ENCODE measurements at regions not wholly inside any gene's neighbourhood (a gene's known extent, or its start where the extent isn't known, plus 50 kb on each side); places are given as distances from the start of the nearest gene placed in this dataset.

DNA sequence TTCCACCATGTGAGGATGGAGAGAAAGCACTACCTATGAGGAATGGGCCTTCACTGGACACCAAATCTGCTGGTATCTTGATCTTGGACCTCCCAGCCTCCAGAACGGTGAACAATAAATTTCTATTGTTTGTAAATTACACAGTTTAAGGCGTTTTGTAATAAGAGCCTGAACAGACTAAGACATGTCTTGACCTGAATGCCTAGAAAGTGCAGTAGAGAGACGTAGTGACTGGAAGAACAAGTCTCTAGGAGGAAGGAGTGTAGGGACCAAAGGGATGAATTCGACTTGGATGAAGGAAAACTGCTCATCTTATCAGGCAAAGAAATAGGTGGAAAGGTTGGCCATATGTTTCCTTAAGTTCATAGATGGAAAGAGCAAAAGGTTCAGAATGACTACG, 309.8 kb upstream of the RGMB start:
- Histone ChIP-seq H3K27me3 (no peaks in the 10 kb centered on the region), H3K27ac (no peak overlapping the region), H3K36me3 (no peaks in the 10 kb centered on the region), H3K4me1 (peaks cover 0 to 3% (median 0%) of the 10 kb centered on the region in 9 donors), H3K9me3 (no peaks in the 10 kb centered on the region), H3K4me3 (no peak overlapping the region)
- no peak for DNase-seq
- 51 to 62% methylated on average over 5 of the region's 5 CpGs for WGBS, 2 donors
- no peak for ATAC-seq
- intact Hi-C loops (cut with DNase I): no loop called here
- TF ChIP-seq, protein P1, sequence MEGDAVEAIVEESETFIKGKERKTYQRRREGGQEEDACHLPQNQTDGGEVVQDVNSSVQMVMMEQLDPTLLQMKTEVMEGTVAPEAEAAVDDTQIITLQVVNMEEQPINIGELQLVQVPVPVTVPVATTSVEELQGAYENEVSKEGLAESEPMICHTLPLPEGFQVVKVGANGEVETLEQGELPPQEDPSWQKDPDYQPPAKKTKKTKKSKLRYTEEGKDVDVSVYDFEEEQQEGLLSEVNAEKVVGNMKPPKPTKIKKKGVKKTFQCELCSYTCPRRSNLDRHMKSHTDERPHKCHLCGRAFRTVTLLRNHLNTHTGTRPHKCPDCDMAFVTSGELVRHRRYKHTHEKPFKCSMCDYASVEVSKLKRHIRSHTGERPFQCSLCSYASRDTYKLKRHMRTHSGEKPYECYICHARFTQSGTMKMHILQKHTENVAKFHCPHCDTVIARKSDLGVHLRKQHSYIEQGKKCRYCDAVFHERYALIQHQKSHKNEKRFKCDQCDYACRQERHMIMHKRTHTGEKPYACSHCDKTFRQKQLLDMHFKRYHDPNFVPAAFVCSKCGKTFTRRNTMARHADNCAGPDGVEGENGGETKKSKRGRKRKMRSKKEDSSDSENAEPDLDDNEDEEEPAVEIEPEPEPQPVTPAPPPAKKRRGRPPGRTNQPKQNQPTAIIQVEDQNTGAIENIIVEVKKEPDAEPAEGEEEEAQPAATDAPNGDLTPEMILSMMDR (IDR thresholded peaks at IDR 0.05): no peak

DNA sequence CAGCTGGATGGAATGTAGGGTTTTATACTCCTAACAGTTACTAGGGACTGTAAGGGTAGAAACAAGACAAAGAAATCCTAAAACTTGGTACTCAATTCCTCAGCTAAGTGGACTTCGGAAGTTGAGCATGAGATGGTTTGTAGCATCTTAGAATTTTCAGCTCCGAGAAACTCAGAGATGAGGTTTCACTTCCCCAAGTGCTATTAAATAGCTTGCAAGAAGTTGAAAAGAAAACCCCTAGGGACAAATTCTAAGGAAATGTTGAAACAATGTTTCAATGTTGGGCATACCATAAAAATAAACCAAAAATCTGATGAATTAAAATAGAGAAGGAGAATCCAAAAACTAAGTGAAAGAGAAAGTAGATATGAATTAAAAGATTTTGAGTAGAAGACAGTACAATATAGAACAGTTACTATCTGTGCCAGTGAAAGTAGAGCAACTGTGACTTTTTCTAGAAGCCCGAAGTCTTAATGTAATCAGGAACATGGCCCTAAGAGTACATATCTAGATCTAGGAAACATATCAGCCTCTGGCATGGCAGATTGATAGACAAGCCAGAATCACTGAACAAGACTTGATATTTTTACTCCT, 308.6 kb upstream of the RGMB start:
- H3K4me3 ChIP-seq: no peak overlapping the region
- H3K36me3 ChIP-seq: no peaks in the 10 kb centered on the region
- ATAC-seq (no peak), DNase-seq (no peak)
- no peaks in the 10 kb centered on the region for H3K9me3 ChIP-seq
- WGBS, 2 donors: 68 to 77% methylated on average over 3 of the region's 3 CpGs
- TF ChIP-seq, protein P1 (IDR thresholded peaks at IDR 0.05): no peak
- peaks cover 0 to 3% (median 0%) of the 10 kb centered on the region in 9 donors for H3K4me1 ChIP-seq
- H3K27ac ChIP-seq: no peak overlapping the region
- intact Hi-C loops (cut with DNase I): no loop called here
- no peaks in the 10 kb centered on the region for H3K27me3 ChIP-seq

DNA sequence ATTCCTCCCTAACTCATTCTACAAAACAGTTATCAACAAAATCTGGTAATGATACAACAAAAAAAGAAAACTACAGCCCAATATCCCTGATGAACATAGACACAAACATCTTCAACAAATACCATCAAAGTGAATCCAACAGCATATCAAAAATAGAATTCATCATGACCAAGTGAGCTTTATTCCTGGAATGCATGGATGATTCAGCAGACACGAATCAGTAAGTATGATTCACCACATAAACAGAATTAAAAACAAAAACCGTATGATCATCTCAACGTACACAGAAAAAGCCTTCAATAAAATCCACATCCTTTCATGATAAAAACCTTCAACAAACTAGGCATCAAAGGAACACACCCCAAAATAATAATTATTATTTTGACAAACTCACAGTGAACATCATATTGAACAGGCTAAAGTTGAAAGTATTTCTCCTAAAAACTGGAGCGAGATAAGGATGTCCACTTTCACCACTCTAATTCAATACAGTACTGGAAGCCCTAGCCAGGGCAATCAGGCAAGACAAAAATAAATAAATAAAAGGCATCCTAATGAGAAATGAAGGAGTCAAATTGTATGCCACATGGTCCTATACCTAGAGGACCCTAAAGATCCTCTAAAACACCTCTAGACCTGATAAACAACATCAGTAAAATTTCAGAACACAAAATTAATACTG, 305.1 kb upstream of the RGMB start:
- H3K9me3 ChIP-seq: no peaks in the 10 kb centered on the region
- TF ChIP-seq, protein P1 (IDR thresholded peaks at IDR 0.05): no peak
- no peaks in the 10 kb centered on the region for H3K36me3 ChIP-seq
- no peaks in the 10 kb centered on the region for H3K27me3 ChIP-seq
- peaks cover 0 to 3% (median 0%) of the 10 kb centered on the region in 9 donors for H3K4me1 ChIP-seq
- H3K4me3 ChIP-seq: no peak overlapping the region
- intact Hi-C loops (cut with DNase I): no loop called here
- DNase-seq: no peak
- 60 to 78% methylated on average over 4 of the region's 4 CpGs for WGBS, 2 donors
- no peak overlapping the region for H3K27ac ChIP-seq
- ATAC-seq: no peak

DNA sequence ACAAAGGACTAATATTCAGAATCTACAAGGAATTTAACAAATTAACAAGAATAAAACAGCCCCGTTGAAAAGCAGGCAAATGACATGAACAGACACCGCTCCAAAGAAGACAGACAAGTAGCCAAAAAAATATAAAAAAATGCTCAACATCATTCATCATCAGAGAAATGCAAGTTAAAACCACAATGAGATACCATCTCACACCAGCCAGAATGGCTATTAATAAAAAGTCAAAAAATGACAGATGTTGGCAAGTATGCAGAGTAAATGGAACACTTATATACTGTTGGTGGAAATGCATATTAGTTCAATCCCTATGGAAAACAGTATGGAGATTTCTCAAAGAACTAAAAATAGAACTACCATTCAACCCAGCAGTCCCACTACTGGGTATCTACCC, 302.7 kb upstream of the RGMB start:
- H3K9me3 ChIP-seq: no peaks in the 10 kb centered on the region
- no peak for DNase-seq
- no peak for ATAC-seq
- H3K4me3 ChIP-seq: no peak overlapping the region
- H3K36me3 ChIP-seq: no peaks in the 10 kb centered on the region
- no peak overlapping the region for H3K27ac ChIP-seq
- WGBS, 2 donors: 86 to 90% methylated on average over 2 of the region's 2 CpGs
- TF ChIP-seq, protein P1 (IDR thresholded peaks at IDR 0.05): no peak
- no peaks in the 10 kb centered on the region for H3K4me1 ChIP-seq
- intact Hi-C loops (cut with DNase I): no loop called here
- H3K27me3 ChIP-seq: no peaks in the 10 kb centered on the region
